H9 (cell line): ENCODE measurements at regions not wholly inside any gene's neighbourhood (a gene's known extent, or its start where the extent isn't known, plus 50 kb on each side); places are given as distances from the start of the nearest gene placed in this dataset.

Experiments used
- DNase-seq: peaks from one replicate; pipeline ENCODE4 v3.0.0-alpha.2; 2017
- H2AFZ ChIP-seq: one replicate; pipeline ENCODE4 v1.6.1; 2013; ENCODE audit warnings: mild to moderate bottlenecking, low read length, control low read depth, moderate library complexity
- H2AK5ac ChIP-seq: 2 replicates; pipeline ENCODE4 v1.6.1; 2013; ENCODE audit warnings: low read length, control low read depth, mixed read lengths; ENCODE audit not compliant: insufficient read length
- H2BK120ac ChIP-seq: one replicate; pipeline ENCODE4 v1.6.1; 2013; ENCODE audit warnings: low read depth, mild to moderate bottlenecking, low read length, control low read depth, inconsistent platforms; ENCODE audit not compliant: poor library complexity, severe bottlenecking
- H2BK12ac ChIP-seq: 2 replicates; pipeline ENCODE4 v1.6.1; 2013; ENCODE audit warnings: low read length, control low read depth, mixed read lengths, low read depth; ENCODE audit not compliant: insufficient read length
- H2BK15ac ChIP-seq: 2 replicates; pipeline ENCODE4 v1.6.1; 2013; ENCODE audit warnings: low read depth, low read length, control low read depth
- H2BK20ac ChIP-seq: one replicate; pipeline ENCODE4 v1.6.1; 2013; ENCODE audit warnings: low read depth, mild to moderate bottlenecking, low read length, control low read depth, inconsistent platforms; ENCODE audit not compliant: poor library complexity, severe bottlenecking
- H2BK5ac ChIP-seq: 2 replicates; pipeline ENCODE4 v1.6.1; 2013; ENCODE audit warnings: low read length, control low read depth, mixed read lengths; ENCODE audit not compliant: insufficient read length
- H3K14ac ChIP-seq: 2 replicates; pipeline ENCODE4 v1.6.1; 2013; ENCODE audit warnings: low read length, control low read depth; ENCODE audit not compliant: insufficient read depth
- H3K18ac ChIP-seq: 2 replicates; pipeline ENCODE4 v1.6.1; 2013; ENCODE audit warnings: low read depth, mild to moderate bottlenecking, mixed read lengths, low read length, control low read depth; ENCODE audit not compliant: insufficient read length
- H3K23ac ChIP-seq: 2 replicates; pipeline ENCODE4 v1.6.1; 2013; ENCODE audit warnings: low read length, control low read depth, mixed read lengths, low read depth; ENCODE audit not compliant: insufficient read length
- H3K23me2 ChIP-seq: 2 replicates; pipeline ENCODE4 v1.6.1; 2013; ENCODE audit warnings: low read depth, mild to moderate bottlenecking, mixed read lengths, low read length, control low read depth; ENCODE audit not compliant: insufficient read length, poor library complexity, severe bottlenecking
- H3K27ac ChIP-seq: 2 replicates; pipeline ENCODE4 v1.5.1; 2013; ENCODE audit warnings: low read length, control low read depth, mixed read lengths, low read depth; ENCODE audit not compliant: insufficient read length
- H3K27me3 ChIP-seq: 2 replicates; pipeline ENCODE4 v1.6.1; 2013; ENCODE audit warnings: low read length, control low read depth, inconsistent platforms; ENCODE audit not compliant: insufficient read depth
- H3K4ac ChIP-seq: 2 replicates; pipeline ENCODE4 v1.6.1; 2013; ENCODE audit warnings: low read depth, mild to moderate bottlenecking, control low read depth, inconsistent platforms, low read length, moderate library complexity
- H3K4me1 ChIP-seq: 2 replicates; pipeline ENCODE4 v1.6.1; 2013; ENCODE audit warnings: low read length, control low read depth, inconsistent platforms; ENCODE audit not compliant: insufficient read depth
- H3K4me2 ChIP-seq: 2 replicates; pipeline ENCODE4 v1.6.1; 2013; ENCODE audit warnings: low read length, control low read depth, mixed read lengths; ENCODE audit not compliant: insufficient read length, insufficient read depth
- H3K56ac ChIP-seq: 2 replicates; pipeline ENCODE4 v1.6.1; 2013; ENCODE audit warnings: low read depth, mild to moderate bottlenecking, mixed read lengths, low read length, control low read depth; ENCODE audit not compliant: insufficient read length
- H3K79me1 ChIP-seq: 2 replicates; pipeline ENCODE4 v1.6.1; 2013; ENCODE audit warnings: low read depth, mild to moderate bottlenecking, moderate library complexity, low read length, control low read depth, inconsistent platforms; ENCODE audit not compliant: insufficient read depth, poor library complexity, severe bottlenecking
- H3K79me2 ChIP-seq: 2 replicates; pipeline ENCODE4 v1.6.1; 2013; ENCODE audit warnings: low read length, control low read depth, inconsistent platforms; ENCODE audit not compliant: insufficient read depth
- H3K9ac ChIP-seq: 2 replicates; pipeline ENCODE4 v1.6.1; 2013; ENCODE audit warnings: low read length, control low read depth, mixed read lengths; ENCODE audit not compliant: insufficient read length; ENCODE audit errors: extremely low read depth
- H3K9me3 ChIP-seq: one replicate; pipeline ENCODE4 v1.6.1; 2013; ENCODE audit warnings: low read depth, low read length, inconsistent platforms; ENCODE audit not compliant: control insufficient read depth
- H3T11ph ChIP-seq: one replicate; pipeline ENCODE4 v1.6.1; 2013; ENCODE audit warnings: mild to moderate bottlenecking, low read length, control low read depth, inconsistent platforms
- H4K20me1 ChIP-seq: one replicate; pipeline ENCODE4 v1.6.1; 2013; ENCODE audit not compliant: control insufficient read depth, insufficient read length, insufficient read depth
- H4K5ac ChIP-seq: 2 replicates; pipeline ENCODE4 v1.6.1; 2013; ENCODE audit warnings: low read depth, mild to moderate bottlenecking, mixed read lengths, low read length, control low read depth; ENCODE audit not compliant: insufficient read length
- H4K8ac ChIP-seq: replicated peaks from 2 replicates; pipeline ENCODE4 v1.6.1; 2013; ENCODE audit warnings: low read length, control low read depth, mixed read lengths, low read depth; ENCODE audit not compliant: insufficient read length
- H4K91ac ChIP-seq: 2 replicates; pipeline ENCODE4 v1.6.1; 2013; ENCODE audit warnings: low read depth, mild to moderate bottlenecking, moderate library complexity, mixed read lengths, low read length, control low read depth; ENCODE audit not compliant: insufficient read length
- H3K27ac Mint-ChIP-seq, 3 experiments: 2 replicates in 2 of 3; 3 replicates in 1 of 3; pipeline ENCODE4 v1.8.0; 2020 to 2021; ENCODE audit warnings: mixed read lengths in 3 of 3, mild to moderate bottlenecking in 1 of 3, moderate library complexity in 1 of 3
- H3K27me3 Mint-ChIP-seq: 2 replicates; pipeline ENCODE4 v1.8.0; 2021; ENCODE audit warnings: low read depth, mild to moderate bottlenecking, moderate library complexity, mixed read lengths
- H3K36me3 Mint-ChIP-seq, 3 experiments: 2 replicates in 2 of 3; 3 replicates in 1 of 3; pipeline ENCODE4 v1.8.0; 2020 to 2021; ENCODE audit warnings: low read depth in 3 of 3, mixed read lengths in 3 of 3; ENCODE audit not compliant: insufficient read depth in 1 of 3
- H3K4me1 Mint-ChIP-seq, 2 experiments: 2 replicates each; pipeline ENCODE4 v1.8.0; 2020; ENCODE audit warnings: mixed read lengths in 2 of 2
- H3K4me3 Mint-ChIP-seq, 2 experiments: 2 replicates in 1 of 2; 3 replicates in 1 of 2; pipeline ENCODE4 v1.8.0; 2020 to 2021; ENCODE audit warnings: mild to moderate bottlenecking in 2 of 2, mixed read lengths in 2 of 2, moderate library complexity in 1 of 2
- H3K9me3 Mint-ChIP-seq, 2 experiments: 2 replicates in 1 of 2; 3 replicates in 1 of 2; pipeline ENCODE4 v1.8.0; 2020; ENCODE audit warnings: mild to moderate bottlenecking in 2 of 2, mixed read lengths in 2 of 2, moderate library complexity in 1 of 2
- WGBS: extraction: QIAGEN DNeasy Blood & Tissue Kit; methylation state at CpG from one replicate; pipeline ENCODE4 v1.1.7; 2013; ENCODE audit warnings: missing lambda C conversion rate, low lambda C conversion rate, mixed read lengths; ENCODE audit not compliant: insufficient read length; ENCODE audit errors: extremely low coverage; 5-methylcytosine and 5-hydroxymethylcytosine counted together
- TF ChIP-seq, protein P1 (sequence below): fragments of 200-600 bp; sonication (generic); conservative IDR thresholded peaks from 3 replicates; pipeline ENCODE4 v1.8.0; 2021; ENCODE audit warnings: antibody characterized with exemption, mild to moderate bottlenecking

DNA sequence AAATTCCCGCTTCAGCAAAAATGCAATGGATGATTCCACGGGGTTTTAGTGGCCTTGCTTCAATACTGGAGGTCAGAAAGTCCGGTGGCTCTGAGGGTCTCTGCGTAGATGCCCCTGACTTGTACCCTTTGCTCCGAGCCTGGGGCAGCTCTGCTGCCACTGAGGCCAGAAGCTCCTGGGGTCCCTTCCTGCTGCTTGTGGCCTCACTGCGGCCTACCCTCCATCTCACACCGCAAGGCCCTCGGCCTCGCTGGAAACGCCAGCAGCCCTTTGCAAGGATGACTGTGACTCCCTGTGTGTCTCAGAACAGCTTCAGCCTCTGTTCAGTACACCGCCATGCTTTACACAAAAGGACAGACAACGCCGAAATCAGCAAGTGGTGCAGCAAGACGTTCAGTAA lies 244.8 kb downstream of the ACTR3B start:
- H3T11ph ChIP-seq = no peak overlapping the region
- no peaks in the 10 kb centered on the region for H4K20me1 ChIP-seq
- no CpG with 5 or more reads among the region's 14 CpGs for WGBS
- no peaks in the 10 kb centered on the region for H3K27me3 ChIP-seq
- H3K4ac ChIP-seq = no peak overlapping the region
- H2BK12ac ChIP-seq = no peak overlapping the region
- H3K9ac ChIP-seq = no peak overlapping the region
- Mint-ChIP-seq H3K27ac (peak overlapping the region in 1 of 3 experiments; percentile 36; a peak in 2 of 7 replicates), H3K4me1 (peaks cover 16 to 30% of the 10 kb centered on the region in 2 experiments), H3K36me3 (peaks cover 23 to 33% (median 24%) of the 10 kb centered on the region in 3 experiments), H3K27me3 (peaks cover 17% of the 10 kb centered on the region), H3K4me3 (no peak overlapping the region), H3K9me3 (peaks cover 26 to 30% of the 10 kb centered on the region in 2 experiments)
- H2BK15ac ChIP-seq = no peak overlapping the region
- no peak overlapping the region for H2BK5ac ChIP-seq
- H3K4me2 ChIP-seq = no peak overlapping the region
- TF ChIP-seq, protein P1, sequence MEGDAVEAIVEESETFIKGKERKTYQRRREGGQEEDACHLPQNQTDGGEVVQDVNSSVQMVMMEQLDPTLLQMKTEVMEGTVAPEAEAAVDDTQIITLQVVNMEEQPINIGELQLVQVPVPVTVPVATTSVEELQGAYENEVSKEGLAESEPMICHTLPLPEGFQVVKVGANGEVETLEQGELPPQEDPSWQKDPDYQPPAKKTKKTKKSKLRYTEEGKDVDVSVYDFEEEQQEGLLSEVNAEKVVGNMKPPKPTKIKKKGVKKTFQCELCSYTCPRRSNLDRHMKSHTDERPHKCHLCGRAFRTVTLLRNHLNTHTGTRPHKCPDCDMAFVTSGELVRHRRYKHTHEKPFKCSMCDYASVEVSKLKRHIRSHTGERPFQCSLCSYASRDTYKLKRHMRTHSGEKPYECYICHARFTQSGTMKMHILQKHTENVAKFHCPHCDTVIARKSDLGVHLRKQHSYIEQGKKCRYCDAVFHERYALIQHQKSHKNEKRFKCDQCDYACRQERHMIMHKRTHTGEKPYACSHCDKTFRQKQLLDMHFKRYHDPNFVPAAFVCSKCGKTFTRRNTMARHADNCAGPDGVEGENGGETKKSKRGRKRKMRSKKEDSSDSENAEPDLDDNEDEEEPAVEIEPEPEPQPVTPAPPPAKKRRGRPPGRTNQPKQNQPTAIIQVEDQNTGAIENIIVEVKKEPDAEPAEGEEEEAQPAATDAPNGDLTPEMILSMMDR = no peak
- no peaks in the 10 kb centered on the region; the same call in 1 of the 2 replicates for H3K4me1 ChIP-seq
- no peak overlapping the region for H3K18ac ChIP-seq
- H2AFZ ChIP-seq = no peak overlapping the region
- no peak overlapping the region for H2BK120ac ChIP-seq
- H2AK5ac ChIP-seq = no peak overlapping the region
- H3K23ac ChIP-seq = no peak overlapping the region
- peaks cover 12% of the 10 kb centered on the region for H3K9me3 ChIP-seq
- no peak overlapping the region for H2BK20ac ChIP-seq
- no peaks in the 10 kb centered on the region for H3K79me2 ChIP-seq
- no peak overlapping the region for H4K8ac ChIP-seq
- H3K56ac ChIP-seq = no peak overlapping the region
- no peaks in the 10 kb centered on the region for H3K23me2 ChIP-seq
- H3K27ac ChIP-seq = no peak overlapping the region
- no peak overlapping the region for H4K5ac ChIP-seq
- no peak for DNase-seq
- H4K91ac ChIP-seq = no peak overlapping the region
- no peaks in the 10 kb centered on the region for H3K79me1 ChIP-seq
- no peak overlapping the region for H3K14ac ChIP-seq
